MCF 10A (cell line): ENCODE measurements at regions not wholly inside any gene's neighbourhood (a gene's known extent, or its start where the extent isn't known, plus 50 kb on each side); places are given as distances from the start of the nearest gene placed in this dataset.

Experiments
- BruUV-seq: library from RNA; stranded (reverse); fragments of 400-500 nt; replicated peaks from 2 replicates; lab custom pipeline; 2021; lab: Mats Ljungman, UMichigan
- CTCF ChIA-PET: fragments of 300-600 bp; sonication (Branson Sonifier 250); formaldehyde crosslinking; extraction: SDS; loops from one replicate; lab custom pipeline; 2021; ENCODE audit warnings: antibody characterized with exemption, inconsistent platforms; lab: Yijun Ruan, JAX
- POLR2A ChIA-PET: fragments of 300-600, 350-650 bp; sonication (Branson Sonifier 250); formaldehyde crosslinking; extraction: SDS; loops from one replicate; lab custom pipeline; 2020; ENCODE audit warnings: antibody characterized with exemption, inconsistent platforms; lab: Yijun Ruan, JAX
- DNase-seq: peaks from one replicate; pipeline ENCODE4 v3.0.0-alpha.2; 2018; ENCODE audit not compliant: unreplicated experiment
- H3K27ac Mint-ChIP-seq: one replicate; pipeline ENCODE4 v1.8.0; 2022; ENCODE audit warnings: mild to moderate bottlenecking, low read depth, mixed read lengths; ENCODE audit not compliant: unreplicated experiment
- H3K27me3 Mint-ChIP-seq: one replicate; pipeline ENCODE4 v1.8.0; 2022; ENCODE audit warnings: mixed read lengths; ENCODE audit not compliant: insufficient read depth, unreplicated experiment
- H3K36me3 Mint-ChIP-seq: one replicate; pipeline ENCODE4 v1.8.0; 2022; ENCODE audit warnings: mild to moderate bottlenecking, moderate library complexity, mixed read lengths; ENCODE audit not compliant: insufficient read depth, unreplicated experiment
- H3K4me1 Mint-ChIP-seq: one replicate; pipeline ENCODE4 v1.8.0; 2022; ENCODE audit warnings: mixed read lengths; ENCODE audit not compliant: insufficient read depth, unreplicated experiment
- H3K4me3 Mint-ChIP-seq: one replicate; pipeline ENCODE4 v1.8.0; 2022; ENCODE audit warnings: mild to moderate bottlenecking, moderate library complexity, mixed read lengths; ENCODE audit not compliant: unreplicated experiment
- H3K9me3 Mint-ChIP-seq: one replicate; pipeline ENCODE4 v1.8.0; 2022; ENCODE audit warnings: mixed read lengths; ENCODE audit not compliant: unreplicated experiment
- intact Hi-C: fragments of 100-400 bp; cut with micrococcal nuclease; formaldehyde crosslinking; loops from 2 replicates; pipeline ENCODE4 v1.14.1; 2022
- TF ChIP-seq, protein P1 (sequence below): fragments of 200-600 bp; IDR thresholded peaks from one replicate; pipeline ENCODE4 v1.8.0; 2022; ENCODE audit warnings: antibody characterized with exemption, mild to moderate bottlenecking; ENCODE audit not compliant: unreplicated experiment

DNA sequence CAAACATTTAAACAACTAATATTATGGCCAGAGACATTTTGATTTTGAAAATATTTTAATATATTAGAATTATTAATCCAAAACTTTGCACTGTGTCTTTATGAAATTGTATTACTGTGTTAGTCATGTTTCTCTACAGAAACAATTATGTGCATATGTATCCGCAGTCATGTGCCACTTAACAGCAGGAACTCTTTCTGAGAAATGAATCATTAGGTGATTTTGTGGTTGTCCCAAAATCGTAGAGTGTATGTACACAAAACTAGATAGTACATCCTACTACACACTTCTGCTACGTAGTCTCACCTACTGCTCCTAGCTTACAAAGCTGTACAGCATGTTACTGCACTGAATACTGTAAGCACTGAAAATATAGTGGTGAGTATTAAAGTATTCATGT lies 479.2 kb upstream of the DSEL start:
- intact Hi-C loops: no loop called here
- H3K4me3 Mint-ChIP-seq: no peak overlapping the region
- BruUV-seq: no TSS peak
- POLR2A ChIA-PET: no interaction called here
- TF ChIP-seq, protein P1, sequence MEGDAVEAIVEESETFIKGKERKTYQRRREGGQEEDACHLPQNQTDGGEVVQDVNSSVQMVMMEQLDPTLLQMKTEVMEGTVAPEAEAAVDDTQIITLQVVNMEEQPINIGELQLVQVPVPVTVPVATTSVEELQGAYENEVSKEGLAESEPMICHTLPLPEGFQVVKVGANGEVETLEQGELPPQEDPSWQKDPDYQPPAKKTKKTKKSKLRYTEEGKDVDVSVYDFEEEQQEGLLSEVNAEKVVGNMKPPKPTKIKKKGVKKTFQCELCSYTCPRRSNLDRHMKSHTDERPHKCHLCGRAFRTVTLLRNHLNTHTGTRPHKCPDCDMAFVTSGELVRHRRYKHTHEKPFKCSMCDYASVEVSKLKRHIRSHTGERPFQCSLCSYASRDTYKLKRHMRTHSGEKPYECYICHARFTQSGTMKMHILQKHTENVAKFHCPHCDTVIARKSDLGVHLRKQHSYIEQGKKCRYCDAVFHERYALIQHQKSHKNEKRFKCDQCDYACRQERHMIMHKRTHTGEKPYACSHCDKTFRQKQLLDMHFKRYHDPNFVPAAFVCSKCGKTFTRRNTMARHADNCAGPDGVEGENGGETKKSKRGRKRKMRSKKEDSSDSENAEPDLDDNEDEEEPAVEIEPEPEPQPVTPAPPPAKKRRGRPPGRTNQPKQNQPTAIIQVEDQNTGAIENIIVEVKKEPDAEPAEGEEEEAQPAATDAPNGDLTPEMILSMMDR: no peak
- H3K36me3 Mint-ChIP-seq: no peaks in the 10 kb centered on the region
- H3K4me1 Mint-ChIP-seq: no peaks in the 10 kb centered on the region
- CTCF ChIA-PET: interaction anchor here (0.7 kb wide), 1 partner anchor 9 kb away, joined by 3 read pairs; no protein-coding TSS in a partner anchor
- H3K9me3 Mint-ChIP-seq: no peaks in the 10 kb centered on the region
- DNase-seq: no peak
- no peaks in the 10 kb centered on the region for H3K27me3 Mint-ChIP-seq
- no peak overlapping the region for H3K27ac Mint-ChIP-seq

DNA sequence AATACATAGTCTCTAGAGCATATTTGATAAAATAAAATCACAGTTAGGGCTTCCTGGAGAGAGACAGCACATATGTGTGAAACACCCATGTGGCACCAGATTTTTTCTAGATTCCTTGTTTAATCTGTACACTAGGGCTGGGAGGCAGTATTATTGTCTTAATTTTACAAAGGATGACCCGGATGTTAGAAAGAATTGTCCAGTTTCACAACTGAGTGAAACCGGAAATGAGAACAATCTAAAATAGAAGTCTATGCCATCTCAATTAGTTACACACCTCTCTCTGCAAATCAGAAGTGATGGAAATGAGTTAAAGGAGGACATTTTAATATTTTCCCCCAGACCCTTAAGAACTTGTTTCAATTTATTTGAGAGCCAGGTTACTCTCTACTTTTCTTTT lies 463.7 kb upstream of the DSEL start:
- no peak overlapping the region for H3K27ac Mint-ChIP-seq
- H3K4me3 Mint-ChIP-seq: no peak overlapping the region
- H3K27me3 Mint-ChIP-seq: no peaks in the 10 kb centered on the region
- TF ChIP-seq, protein P1: no peak
- ChIA-PET CTCF (no interaction called here), POLR2A (no interaction called here)
- peaks cover 13% of the 10 kb centered on the region for H3K36me3 Mint-ChIP-seq
- no TSS peak for BruUV-seq
- H3K4me1 Mint-ChIP-seq: no peaks in the 10 kb centered on the region
- intact Hi-C loops: no loop called here
- no peaks in the 10 kb centered on the region for H3K9me3 Mint-ChIP-seq
- DNase-seq: no peak

DNA sequence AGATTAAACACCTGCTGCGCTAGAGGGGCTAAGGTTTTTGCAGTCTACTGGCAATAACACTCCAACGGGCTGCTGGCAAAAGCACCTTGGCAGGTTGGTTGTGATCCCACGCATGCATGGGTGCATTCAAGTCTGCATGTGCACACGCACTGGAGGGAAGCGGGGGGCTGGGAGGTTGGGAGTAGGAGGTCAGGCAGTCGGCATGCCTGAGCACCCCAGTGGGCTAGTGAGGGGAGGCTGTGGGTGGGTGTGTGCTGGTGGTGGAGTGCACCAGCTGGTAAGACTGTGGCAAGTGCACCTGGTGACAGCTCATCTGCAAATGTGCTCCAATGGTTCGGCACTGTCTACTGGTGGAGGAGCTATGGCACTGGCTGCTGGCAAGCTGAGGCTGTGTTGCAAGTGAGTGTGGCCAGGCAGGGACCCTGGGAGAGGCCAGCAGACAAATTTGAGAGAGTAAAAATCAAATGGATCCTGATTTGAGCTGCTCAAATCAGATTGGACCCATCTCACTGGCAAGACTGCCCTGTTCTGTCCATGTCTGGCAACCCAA lies 460.6 kb upstream of the DSEL start:
- Mint-ChIP-seq H3K9me3 (no peaks in the 10 kb centered on the region), H3K4me3 (no peak overlapping the region), H3K4me1 (no peaks in the 10 kb centered on the region), H3K36me3 (peaks cover 7% of the 10 kb centered on the region), H3K27me3 (no peaks in the 10 kb centered on the region), H3K27ac (no peak overlapping the region)
- intact Hi-C loops: no loop called here
- ChIA-PET POLR2A (interaction anchor here (1.0 kb wide), 1 partner anchor 53 kb away, joined by 3 read pairs; no protein-coding TSS in a partner anchor), CTCF (interaction anchor here (0.7 kb wide), 1 partner anchor 568 kb away, joined by 3 read pairs; no protein-coding TSS in a partner anchor)
- TF ChIP-seq, protein P1: no peak
- no peak for DNase-seq
- no TSS peak for BruUV-seq

DNA sequence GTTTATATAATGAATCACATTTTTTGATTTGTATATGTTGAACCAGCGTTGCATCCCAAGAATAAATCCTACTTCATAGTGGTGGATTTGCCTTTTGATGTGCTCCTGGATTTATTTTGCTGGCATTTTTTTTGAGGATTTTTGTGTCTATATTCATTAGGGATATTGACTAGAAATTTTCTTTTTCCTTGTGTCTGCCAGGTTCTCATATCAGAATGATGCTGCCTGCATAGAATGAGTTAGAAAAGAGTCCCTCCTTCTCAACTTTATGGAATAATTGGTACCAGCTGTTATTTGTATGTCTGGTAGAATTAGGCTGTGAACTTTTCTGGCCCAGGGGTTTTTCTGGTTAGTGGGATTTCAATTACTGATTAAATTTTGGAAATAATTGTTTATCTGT lies 457.4 kb upstream of the DSEL start:
- TF ChIP-seq, protein P1: no peak
- Mint-ChIP-seq H3K27me3 (no peaks in the 10 kb centered on the region), H3K36me3 (peaks cover 7% of the 10 kb centered on the region), H3K4me1 (no peaks in the 10 kb centered on the region), H3K27ac (no peak overlapping the region), H3K4me3 (no peak overlapping the region), H3K9me3 (no peaks in the 10 kb centered on the region)
- POLR2A ChIA-PET: no interaction called here
- intact Hi-C loops: no loop called here
- no TSS peak for BruUV-seq
- CTCF ChIA-PET: interaction anchor here (0.7 kb wide), 1 partner anchor 458 kb away, joined by 3 read pairs; no protein-coding TSS in a partner anchor
- no peak for DNase-seq
